ENCODE measurements at regions not wholly inside any gene's neighbourhood (a gene's known extent, or its start where the extent isn't known, plus 50 kb on each side); places are given as distances from the start of the nearest gene placed in this dataset.

DNA sequence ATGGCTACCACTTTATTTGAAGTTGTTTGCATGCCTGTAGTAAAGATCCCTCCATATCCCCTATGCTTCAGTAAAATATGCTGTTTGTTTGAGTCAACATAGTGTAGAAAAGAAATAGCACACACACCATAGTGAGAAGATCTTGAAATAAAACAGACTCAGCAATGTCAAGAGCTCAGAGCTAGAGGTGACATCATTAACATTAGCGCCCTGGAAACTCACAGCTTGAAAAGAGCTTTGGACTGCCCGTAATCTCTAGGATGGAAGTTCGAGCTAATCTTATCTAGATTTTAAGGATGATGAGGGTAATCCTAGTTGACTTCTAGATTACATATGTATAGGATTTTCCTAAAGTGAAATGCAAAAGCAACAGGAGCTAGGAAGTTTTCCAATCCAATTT, 275.6 kb downstream of the SMARCA1 start:
- Mint-ChIP-seq H3K27ac (no peak overlapping the region), H3K4me3 (no peak overlapping the region), H3K36me3 (ENCODE audit: insufficient read depth in 1 of 3, low read depth in 3 of 3) (no peaks in the 10 kb centered on the region; a peak in 1 of 7 replicates), H3K4me1 (no peaks in the 10 kb centered on the region), H3K27me3 (ENCODE audit: low read depth) (peaks cover 16% of the 10 kb centered on the region), H3K9me3 (peaks cover 10 to 18% of the 10 kb centered on the region in 2 experiments)
- no peak overlapping the region for H3K23ac ChIP-seq (ENCODE audit: insufficient read length, low read depth, low read length)
- H2BK120ac ChIP-seq (ENCODE audit: low read depth, low read length, poor library complexity, severe bottlenecking) = no peak overlapping the region
- no peaks in the 10 kb centered on the region for H3K79me1 ChIP-seq (ENCODE audit: insufficient read depth, low read depth, low read length, poor library complexity, severe bottlenecking)
- TF ChIP-seq, protein P1, sequence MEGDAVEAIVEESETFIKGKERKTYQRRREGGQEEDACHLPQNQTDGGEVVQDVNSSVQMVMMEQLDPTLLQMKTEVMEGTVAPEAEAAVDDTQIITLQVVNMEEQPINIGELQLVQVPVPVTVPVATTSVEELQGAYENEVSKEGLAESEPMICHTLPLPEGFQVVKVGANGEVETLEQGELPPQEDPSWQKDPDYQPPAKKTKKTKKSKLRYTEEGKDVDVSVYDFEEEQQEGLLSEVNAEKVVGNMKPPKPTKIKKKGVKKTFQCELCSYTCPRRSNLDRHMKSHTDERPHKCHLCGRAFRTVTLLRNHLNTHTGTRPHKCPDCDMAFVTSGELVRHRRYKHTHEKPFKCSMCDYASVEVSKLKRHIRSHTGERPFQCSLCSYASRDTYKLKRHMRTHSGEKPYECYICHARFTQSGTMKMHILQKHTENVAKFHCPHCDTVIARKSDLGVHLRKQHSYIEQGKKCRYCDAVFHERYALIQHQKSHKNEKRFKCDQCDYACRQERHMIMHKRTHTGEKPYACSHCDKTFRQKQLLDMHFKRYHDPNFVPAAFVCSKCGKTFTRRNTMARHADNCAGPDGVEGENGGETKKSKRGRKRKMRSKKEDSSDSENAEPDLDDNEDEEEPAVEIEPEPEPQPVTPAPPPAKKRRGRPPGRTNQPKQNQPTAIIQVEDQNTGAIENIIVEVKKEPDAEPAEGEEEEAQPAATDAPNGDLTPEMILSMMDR (conservative IDR thresholded peaks at IDR 0.05) = no peak
- H3T11ph ChIP-seq (ENCODE audit: low read length) = no peak overlapping the region
- DNase-seq = no peak
- no peak overlapping the region for H4K8ac ChIP-seq (replicated peaks; ENCODE audit: insufficient read length, low read depth, low read length)
- no peak overlapping the region for H2AFZ ChIP-seq (ENCODE audit: low read length)
- H3K23me2 ChIP-seq (ENCODE audit: insufficient read length, low read depth, low read length, poor library complexity, severe bottlenecking) = no peaks in the 10 kb centered on the region
- no peaks in the 10 kb centered on the region for H3K79me2 ChIP-seq (ENCODE audit: insufficient read depth, low read length)
- no peaks in the 10 kb centered on the region for H3K27me3 ChIP-seq (ENCODE audit: insufficient read depth, low read length)
- H3K9me3 ChIP-seq (ENCODE audit: control insufficient read depth, low read depth, low read length) = no peaks in the 10 kb centered on the region
- no peak overlapping the region for H4K5ac ChIP-seq (ENCODE audit: insufficient read length, low read depth, low read length)
- no peak overlapping the region for H2BK12ac ChIP-seq (ENCODE audit: insufficient read length, low read depth, low read length)
- no peaks in the 10 kb centered on the region for H3K4me1 ChIP-seq (ENCODE audit: insufficient read depth, low read length)
- no peak overlapping the region for H3K14ac ChIP-seq (ENCODE audit: insufficient read depth, low read length)
- no peak overlapping the region for H2BK15ac ChIP-seq (ENCODE audit: low read depth, low read length)
- no peak overlapping the region for H3K4me2 ChIP-seq (ENCODE audit: insufficient read depth, insufficient read length, low read length)
- no peaks in the 10 kb centered on the region for H4K20me1 ChIP-seq (ENCODE audit: control insufficient read depth, insufficient read depth, insufficient read length)
- H3K27ac ChIP-seq (ENCODE audit: insufficient read length, low read depth, low read length) = no peak overlapping the region
- H2BK20ac ChIP-seq (ENCODE audit: low read depth, low read length, poor library complexity, severe bottlenecking) = no peak overlapping the region
- no peak overlapping the region for H3K9ac ChIP-seq (ENCODE audit: extremely low read depth, insufficient read length, low read length)
- no peak overlapping the region for H4K91ac ChIP-seq (ENCODE audit: insufficient read length, low read depth, low read length)
- H2AK5ac ChIP-seq (ENCODE audit: insufficient read length, low read length) = no peak overlapping the region
- no peak overlapping the region for H3K4ac ChIP-seq (ENCODE audit: low read depth, low read length)
- H3K18ac ChIP-seq (ENCODE audit: insufficient read length, low read depth, low read length) = no peak overlapping the region
- no CpG with 5 or more reads among the region's 3 CpGs for WGBS (ENCODE audit: extremely low coverage, insufficient read length, low lambda C conversion rate)
- H3K56ac ChIP-seq (ENCODE audit: insufficient read length, low read depth, low read length) = no peak overlapping the region
- H2BK5ac ChIP-seq (ENCODE audit: insufficient read length, low read length) = no peak overlapping the region

Measured in H9 (cell line).